HepG2 (cell line): ENCODE measurements at regions not wholly inside any gene's neighbourhood (a gene's known extent, or its start where the extent isn't known, plus 50 kb on each side); places are given as distances from the start of the nearest gene placed in this dataset.

Source experiments
- ATAC-seq: fragments of 200-7000 bp; cut with Tn5 transposase; 3 replicates; pipeline ENCODE4 v1.9.1; 2020; ENCODE audit warnings: mild to moderate bottlenecking, moderate library complexity
- BruUV-seq: library from RNA; stranded (reverse); fragments of 400-500 nt; replicated peaks from 2 replicates; lab custom pipeline; 2021; lab: Mats Ljungman, UMichigan
- CTCF ChIA-PET: fragments of 300-600 bp; formaldehyde crosslinking; extraction: SDS; loops from one replicate; lab custom pipeline; 2021; ENCODE audit warnings: low total read pairs, inconsistent platforms, low intra/inter-chr PET ratio; lab: Yijun Ruan, JAX
- POLR2A ChIA-PET: fragments of 350-600 bp; sonication (Branson Sonifier 250); formaldehyde crosslinking; loops from one replicate; lab custom pipeline; 2020; ENCODE audit warnings: antibody characterized with exemption, inconsistent platforms; lab: Yijun Ruan, JAX
- DNase-seq: peaks from one replicate; pipeline ENCODE4 v3.0.0-alpha.2; 2015; ENCODE audit warnings: low spot score
- FAIRE-seq: peaks from 3 replicates; lab custom pipeline; 2011; peaks lifted over from hg19 to GRCh38; lab: Jason Lieb, UNC
- H2AFZ ChIP-seq: one replicate; pipeline ENCODE4 v1.6.1; 2011; ENCODE audit warnings: low read length, inconsistent platforms
- H3K27ac ChIP-seq: fragments of 300-600 bp; 3 replicates; pipeline ENCODE4 v1.8.0; 2011; ENCODE audit warnings: mixed run types, mild to moderate bottlenecking, mixed read lengths, low read length, inconsistent platforms; ENCODE audit not compliant: insufficient read depth; ENCODE audit errors: extremely low read length
- H3K27me3 ChIP-seq, 2 experiments: fragments of 200-600 bp in 1 of 2; 2 replicates in 1 of 2; 3 replicates in 1 of 2; pipeline versions ENCODE4 v1.6.0 to v1.8.0; 2011; ENCODE audit warnings: low read length in 2 of 2, mild to moderate bottlenecking in 2 of 2, moderate library complexity in 2 of 2, inconsistent platforms in 1 of 2; ENCODE audit not compliant: insufficient read depth in 2 of 2, control insufficient read depth in 1 of 2
- H3K36me3 ChIP-seq, 2 experiments: fragments of 200-600 bp in 1 of 2; replicated peaks in 1 of 2; 2 replicates in 1 of 2; 3 replicates in 1 of 2; pipeline versions ENCODE4 v1.5.1 to v1.8.0; 2011; ENCODE audit warnings: low read length in 2 of 2, inconsistent platforms in 1 of 2; ENCODE audit not compliant: insufficient read depth in 2 of 2, control insufficient read depth in 1 of 2
- H3K4me1 ChIP-seq: 2 replicates; pipeline ENCODE4 v1.5.1; 2012; ENCODE audit warnings: low read length, inconsistent platforms; ENCODE audit not compliant: insufficient read depth
- H3K4me2 ChIP-seq: 2 replicates; pipeline ENCODE4 v1.6.0; 2011; ENCODE audit warnings: low read depth, low read length, inconsistent platforms
- H3K4me3 ChIP-seq, 3 experiments: fragments of 200-600 bp in 1 of 3; sonication (generic), shearing (Covaris generic) in 1 of 3; replicated peaks in 1 of 3; 2 replicates each; pipeline ENCODE4 v1.5.1; 2011 to 2016; ENCODE audit warnings: low read length in 3 of 3, inconsistent platforms in 2 of 3, low read depth in 2 of 3, mild to moderate bottlenecking in 2 of 3, control low read depth in 1 of 3, mixed read lengths in 1 of 3; ENCODE audit not compliant: insufficient read depth in 1 of 3
- H3K79me2 ChIP-seq: one replicate; pipeline ENCODE4 v1.6.1; 2011; ENCODE audit warnings: low read length, inconsistent platforms; ENCODE audit not compliant: insufficient read depth
- H3K9ac ChIP-seq: 2 replicates; pipeline ENCODE4 v1.6.0; 2011; ENCODE audit warnings: mild to moderate bottlenecking, low read depth, low read length, inconsistent platforms; ENCODE audit not compliant: insufficient read depth
- H3K9me3 ChIP-seq: 2 replicates; pipeline ENCODE4 v1.5.1; 2012; ENCODE audit warnings: mild to moderate bottlenecking, low read length
- H4K20me1 ChIP-seq: 2 replicates; pipeline ENCODE4 v1.6.0; 2011; ENCODE audit warnings: inconsistent platforms, mild to moderate bottlenecking, low read length, moderate library complexity; ENCODE audit not compliant: insufficient read depth
- ATM ChIP-seq: fragments of 450-650 bp; IDR thresholded peaks from 2 replicates; pipeline ENCODE4 v1.7.1; 2017; ENCODE audit warnings: mild to moderate bottlenecking, borderline replicate concordance
- KAT7 ChIP-seq: IDR thresholded peaks from 2 replicates; pipeline ENCODE4 v1.6.1; 2018; ENCODE audit warnings: borderline replicate concordance, missing compliant biosample characterization
- REXO4 ChIP-seq: sonication (generic); formaldehyde crosslinking; IDR thresholded peaks from 2 replicates; pipeline ENCODE4 v1.8.0; 2022; ENCODE audit warnings: missing genetic modification reagents, mild to moderate bottlenecking, borderline replicate concordance
- ZNF234 ChIP-seq: sonication (generic); formaldehyde crosslinking; conservative IDR thresholded peaks from 2 replicates; pipeline ENCODE4 v1.5.1; 2020; ENCODE audit warnings: mild to moderate bottlenecking, missing genetic modification reagents
- WGBS: methylation state at CpG from one replicate; pipeline ENCODE4 v1.1.6; 2017; ENCODE audit warnings: low lambda C conversion rate; 5-methylcytosine and 5-hydroxymethylcytosine counted together
- in situ Hi-C: cut with HindIII; loops from 2 replicates; pipeline ENCODE4 v1.10.0; 2017; ENCODE audit warnings: low pct_unique_long_range_greater_than_20kb; ENCODE audit not compliant: extremely low pct_ligation_motif_present
- intact Hi-C: fragments of 100-400 bp; cut with micrococcal nuclease; formaldehyde crosslinking; loops from one replicate; pipeline ENCODE4 v1.10.0; 2022; ENCODE audit not compliant: unreplicated experiment
- TF ChIP-seq, protein P1 (sequence below): sonication (generic); formaldehyde crosslinking; IDR thresholded peaks from 2 replicates; pipeline ENCODE4 v1.4.0; 2020; ENCODE audit warnings: missing genetic modification reagents
- TF ChIP-seq, protein P2 (sequence below): IDR thresholded peaks from 2 replicates; pipeline ENCODE4 v1.6.1; 2012; ENCODE audit warnings: low read length, improper control_type of control experiment
- TF ChIP-seq, protein P3 (sequence below): sonication (generic); formaldehyde crosslinking; IDR thresholded peaks from 2 replicates; pipeline ENCODE4 v1.4.0; 2020; ENCODE audit warnings: missing genetic modification reagents

DNA sequence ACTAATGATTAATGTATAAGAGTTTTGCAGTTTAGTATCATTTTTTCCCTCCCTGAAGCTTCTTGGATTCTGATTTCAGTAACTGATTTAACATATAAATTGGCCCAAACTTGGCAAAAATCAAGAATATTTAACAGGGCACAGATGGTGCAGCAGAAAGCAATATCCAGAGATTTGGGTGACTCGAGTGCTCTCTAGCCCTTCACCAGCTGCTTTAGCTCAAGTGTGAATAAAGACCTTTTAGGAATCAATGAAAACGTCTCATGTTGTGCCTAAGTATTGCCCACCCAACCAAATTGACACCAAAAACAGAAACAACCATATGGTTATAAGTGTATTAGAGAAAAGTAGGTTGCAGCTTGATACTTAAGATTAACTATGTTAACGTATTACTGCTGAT lies 933.4 kb upstream of the PTPRD start:
- H4K20me1 ChIP-seq: no peaks in the 10 kb centered on the region
- ChIA-PET CTCF (no interaction called here), POLR2A (no interaction called here)
- no peak overlapping the region for H3K27ac ChIP-seq
- in situ Hi-C loops: no loop called here
- 1% methylated on average over 3 of the region's 3 CpGs for WGBS
- FAIRE-seq: no peak
- H3K9me3 ChIP-seq: peaks cover 76% of the 10 kb centered on the region
- BruUV-seq: no TSS peak
- no peaks in the 10 kb centered on the region for H3K79me2 ChIP-seq
- H2AFZ ChIP-seq: no peak overlapping the region
- H3K4me2 ChIP-seq: no peak overlapping the region
- H3K27me3 ChIP-seq: no peaks in the 10 kb centered on the region
- H3K4me1 ChIP-seq: no peaks in the 10 kb centered on the region
- intact Hi-C loops: no loop called here
- H3K4me3 ChIP-seq: no peak overlapping the region
- no peak for ATAC-seq
- no peak overlapping the region for H3K9ac ChIP-seq
- no peaks in the 10 kb centered on the region for H3K36me3 ChIP-seq
- TF ChIP-seq ZNF234 (CRISPR knock-in tag): no peak
- TF ChIP-seq, protein P1, sequence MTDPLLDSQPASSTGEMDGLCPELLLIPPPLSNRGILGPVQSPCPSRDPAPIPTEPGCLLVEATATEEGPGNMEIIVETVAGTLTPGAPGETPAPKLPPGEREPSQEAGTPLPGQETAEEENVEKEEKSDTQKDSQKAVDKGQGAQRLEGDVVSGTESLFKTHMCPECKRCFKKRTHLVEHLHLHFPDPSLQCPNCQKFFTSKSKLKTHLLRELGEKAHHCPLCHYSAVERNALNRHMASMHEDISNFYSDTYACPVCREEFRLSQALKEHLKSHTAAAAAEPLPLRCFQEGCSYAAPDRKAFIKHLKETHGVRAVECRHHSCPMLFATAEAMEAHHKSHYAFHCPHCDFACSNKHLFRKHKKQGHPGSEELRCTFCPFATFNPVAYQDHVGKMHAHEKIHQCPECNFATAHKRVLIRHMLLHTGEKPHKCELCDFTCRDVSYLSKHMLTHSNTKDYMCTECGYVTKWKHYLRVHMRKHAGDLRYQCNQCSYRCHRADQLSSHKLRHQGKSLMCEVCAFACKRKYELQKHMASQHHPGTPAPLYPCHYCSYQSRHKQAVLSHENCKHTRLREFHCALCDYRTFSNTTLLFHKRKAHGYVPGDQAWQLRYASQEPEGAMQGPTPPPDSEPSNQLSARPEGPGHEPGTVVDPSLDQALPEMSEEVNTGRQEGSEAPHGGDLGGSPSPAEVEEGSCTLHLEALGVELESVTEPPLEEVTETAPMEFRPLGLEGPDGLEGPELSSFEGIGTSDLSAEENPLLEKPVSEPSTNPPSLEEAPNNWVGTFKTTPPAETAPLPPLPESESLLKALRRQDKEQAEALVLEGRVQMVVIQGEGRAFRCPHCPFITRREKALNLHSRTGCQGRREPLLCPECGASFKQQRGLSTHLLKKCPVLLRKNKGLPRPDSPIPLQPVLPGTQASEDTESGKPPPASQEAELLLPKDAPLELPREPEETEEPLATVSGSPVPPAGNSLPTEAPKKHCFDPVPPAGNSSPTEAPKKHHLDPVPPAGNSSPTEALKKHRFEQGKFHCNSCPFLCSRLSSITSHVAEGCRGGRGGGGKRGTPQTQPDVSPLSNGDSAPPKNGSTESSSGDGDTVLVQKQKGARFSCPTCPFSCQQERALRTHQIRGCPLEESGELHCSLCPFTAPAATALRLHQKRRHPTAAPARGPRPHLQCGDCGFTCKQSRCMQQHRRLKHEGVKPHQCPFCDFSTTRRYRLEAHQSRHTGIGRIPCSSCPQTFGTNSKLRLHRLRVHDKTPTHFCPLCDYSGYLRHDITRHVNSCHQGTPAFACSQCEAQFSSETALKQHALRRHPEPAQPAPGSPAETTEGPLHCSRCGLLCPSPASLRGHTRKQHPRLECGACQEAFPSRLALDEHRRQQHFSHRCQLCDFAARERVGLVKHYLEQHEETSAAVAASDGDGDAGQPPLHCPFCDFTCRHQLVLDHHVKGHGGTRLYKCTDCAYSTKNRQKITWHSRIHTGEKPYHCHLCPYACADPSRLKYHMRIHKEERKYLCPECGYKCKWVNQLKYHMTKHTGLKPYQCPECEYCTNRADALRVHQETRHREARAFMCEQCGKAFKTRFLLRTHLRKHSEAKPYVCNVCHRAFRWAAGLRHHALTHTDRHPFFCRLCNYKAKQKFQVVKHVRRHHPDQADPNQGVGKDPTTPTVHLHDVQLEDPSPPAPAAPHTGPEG: no peak
- DNase-seq: no peak

DNA sequence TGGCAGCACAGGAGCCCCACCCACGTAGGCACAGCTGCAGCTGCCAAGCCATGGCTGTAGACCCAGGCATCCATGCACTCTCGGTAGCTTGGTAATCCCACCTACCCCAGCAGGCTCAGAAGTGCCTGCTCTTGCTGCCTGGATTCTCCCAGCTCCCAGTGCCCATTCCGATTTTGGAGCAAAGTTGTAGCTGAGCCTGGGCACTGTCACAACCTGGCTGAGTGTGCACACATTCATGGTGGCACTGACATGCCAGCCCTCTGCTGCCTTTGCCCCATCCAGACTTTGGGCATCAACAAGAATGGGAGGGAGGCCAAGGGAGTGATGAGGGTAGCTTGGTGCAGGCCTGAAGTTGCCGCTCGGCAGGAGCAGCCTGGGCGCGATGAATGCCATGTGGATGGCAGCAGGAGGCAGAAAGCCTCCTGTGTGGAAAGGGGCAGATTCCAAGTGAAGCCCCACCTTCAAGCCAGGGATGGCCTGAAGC lies 936.6 kb upstream of the PTPRD start:
- Histone ChIP-seq H3K27ac (no peak overlapping the region), H3K27me3 (no peaks in the 10 kb centered on the region), H3K4me1 (no peaks in the 10 kb centered on the region), H2AFZ (no peak overlapping the region), H3K36me3 (no peaks in the 10 kb centered on the region), H3K9me3 (peaks cover 82% of the 10 kb centered on the region), H3K9ac (no peak overlapping the region), H3K79me2 (no peaks in the 10 kb centered on the region), H3K4me3 (no peak overlapping the region), H3K4me2 (no peak overlapping the region), H4K20me1 (no peaks in the 10 kb centered on the region)
- no peak for DNase-seq
- ChIA-PET CTCF (no interaction called here), POLR2A (no interaction called here)
- intact Hi-C loops: no loop called here
- in situ Hi-C loops: no loop called here
- WGBS: 92% methylated on average over 4 of the region's 7 CpGs
- ATAC-seq: no peak
- BruUV-seq: no TSS peak
- FAIRE-seq: no peak
- TF ChIP-seq, protein P2, sequence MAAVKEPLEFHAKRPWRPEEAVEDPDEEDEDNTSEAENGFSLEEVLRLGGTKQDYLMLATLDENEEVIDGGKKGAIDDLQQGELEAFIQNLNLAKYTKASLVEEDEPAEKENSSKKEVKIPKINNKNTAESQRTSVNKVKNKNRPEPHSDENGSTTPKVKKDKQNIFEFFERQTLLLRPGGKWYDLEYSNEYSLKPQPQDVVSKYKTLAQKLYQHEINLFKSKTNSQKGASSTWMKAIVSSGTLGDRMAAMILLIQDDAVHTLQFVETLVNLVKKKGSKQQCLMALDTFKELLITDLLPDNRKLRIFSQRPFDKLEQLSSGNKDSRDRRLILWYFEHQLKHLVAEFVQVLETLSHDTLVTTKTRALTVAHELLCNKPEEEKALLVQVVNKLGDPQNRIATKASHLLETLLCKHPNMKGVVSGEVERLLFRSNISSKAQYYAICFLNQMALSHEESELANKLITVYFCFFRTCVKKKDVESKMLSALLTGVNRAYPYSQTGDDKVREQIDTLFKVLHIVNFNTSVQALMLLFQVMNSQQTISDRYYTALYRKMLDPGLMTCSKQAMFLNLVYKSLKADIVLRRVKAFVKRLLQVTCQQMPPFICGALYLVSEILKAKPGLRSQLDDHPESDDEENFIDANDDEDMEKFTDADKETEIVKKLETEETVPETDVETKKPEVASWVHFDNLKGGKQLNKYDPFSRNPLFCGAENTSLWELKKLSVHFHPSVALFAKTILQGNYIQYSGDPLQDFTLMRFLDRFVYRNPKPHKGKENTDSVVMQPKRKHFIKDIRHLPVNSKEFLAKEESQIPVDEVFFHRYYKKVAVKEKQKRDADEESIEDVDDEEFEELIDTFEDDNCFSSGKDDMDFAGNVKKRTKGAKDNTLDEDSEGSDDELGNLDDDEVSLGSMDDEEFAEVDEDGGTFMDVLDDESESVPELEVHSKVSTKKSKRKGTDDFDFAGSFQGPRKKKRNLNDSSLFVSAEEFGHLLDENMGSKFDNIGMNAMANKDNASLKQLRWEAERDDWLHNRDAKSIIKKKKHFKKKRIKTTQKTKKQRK: no peak
- TF ChIP-seq, protein P3, sequence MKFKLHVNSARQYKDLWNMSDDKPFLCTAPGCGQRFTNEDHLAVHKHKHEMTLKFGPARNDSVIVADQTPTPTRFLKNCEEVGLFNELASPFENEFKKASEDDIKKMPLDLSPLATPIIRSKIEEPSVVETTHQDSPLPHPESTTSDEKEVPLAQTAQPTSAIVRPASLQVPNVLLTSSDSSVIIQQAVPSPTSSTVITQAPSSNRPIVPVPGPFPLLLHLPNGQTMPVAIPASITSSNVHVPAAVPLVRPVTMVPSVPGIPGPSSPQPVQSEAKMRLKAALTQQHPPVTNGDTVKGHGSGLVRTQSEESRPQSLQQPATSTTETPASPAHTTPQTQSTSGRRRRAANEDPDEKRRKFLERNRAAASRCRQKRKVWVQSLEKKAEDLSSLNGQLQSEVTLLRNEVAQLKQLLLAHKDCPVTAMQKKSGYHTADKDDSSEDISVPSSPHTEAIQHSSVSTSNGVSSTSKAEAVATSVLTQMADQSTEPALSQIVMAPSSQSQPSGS (CRISPR knock-in tag): no peak
- TF ChIP-seq KAT7 (CRISPR knock-in tag): no peak
- no peak for TF ChIP-seq REXO4 (CRISPR knock-in tag)
- TF ChIP-seq ATM: no peak
